ENCODE measurements at regions not wholly inside any gene's neighbourhood (a gene's known extent, or its start where the extent isn't known, plus 50 kb on each side); places are given as distances from the start of the nearest gene placed in this dataset.

DNA sequence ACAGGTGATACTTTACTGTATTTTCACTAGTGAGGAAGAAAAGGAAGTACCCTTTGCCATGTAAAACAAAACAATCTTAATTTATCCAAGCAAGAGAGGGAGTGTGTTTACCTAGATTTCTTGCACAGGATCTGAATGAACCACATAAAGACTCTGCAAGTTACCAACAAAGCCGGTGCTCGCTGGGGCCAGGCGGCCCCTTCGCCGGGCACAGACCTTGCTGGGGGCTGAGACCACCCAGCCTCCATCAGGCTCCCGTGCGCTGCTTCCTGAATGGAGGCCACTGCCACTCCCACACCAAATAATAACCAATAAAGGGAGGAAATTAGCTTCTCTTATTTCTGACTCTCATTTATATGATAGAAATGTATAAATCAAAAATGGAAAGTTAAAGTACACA, 625.0 kb upstream of the ADARB2 start:
- Histone ChIP-seq H3K27ac (ENCODE audit: low read length) (no peak overlapping the region), H3K36me3 (ENCODE audit: insufficient read depth, low read length) (no peaks in the 10 kb centered on the region), H3K27me3 (ENCODE audit: insufficient read depth, low read length, poor library complexity) (peaks cover 6% of the 10 kb centered on the region), H3K9me3 (ENCODE audit: insufficient read depth, low read length, severe bottlenecking) (no peaks in the 10 kb centered on the region), H4K20me1 (ENCODE audit: insufficient read depth, low read length) (no peaks in the 10 kb centered on the region), H3K4me2 (ENCODE audit: insufficient read depth, low read length) (no peak overlapping the region), H3K4me1 (ENCODE audit: insufficient read depth, low read length) (no peaks in the 10 kb centered on the region), H3K9ac (ENCODE audit: low read depth, low read length) (no peak overlapping the region), H3K79me2 (ENCODE audit: insufficient read depth, low read length) (no peaks in the 10 kb centered on the region), H2AFZ (ENCODE audit: low read depth, low read length) (no peak overlapping the region), H3K4me3 (ENCODE audit: low read depth in 1 of 2, low read length in 2 of 2) (no peak overlapping the region)
- DNase-seq, result no peak
- TF ChIP-seq EZH2 (IDR thresholded peaks at IDR 0.05; ENCODE audit: borderline replicate concordance, low read depth, low read length, severe bottlenecking), result no peak
- TF ChIP-seq, protein P1, sequence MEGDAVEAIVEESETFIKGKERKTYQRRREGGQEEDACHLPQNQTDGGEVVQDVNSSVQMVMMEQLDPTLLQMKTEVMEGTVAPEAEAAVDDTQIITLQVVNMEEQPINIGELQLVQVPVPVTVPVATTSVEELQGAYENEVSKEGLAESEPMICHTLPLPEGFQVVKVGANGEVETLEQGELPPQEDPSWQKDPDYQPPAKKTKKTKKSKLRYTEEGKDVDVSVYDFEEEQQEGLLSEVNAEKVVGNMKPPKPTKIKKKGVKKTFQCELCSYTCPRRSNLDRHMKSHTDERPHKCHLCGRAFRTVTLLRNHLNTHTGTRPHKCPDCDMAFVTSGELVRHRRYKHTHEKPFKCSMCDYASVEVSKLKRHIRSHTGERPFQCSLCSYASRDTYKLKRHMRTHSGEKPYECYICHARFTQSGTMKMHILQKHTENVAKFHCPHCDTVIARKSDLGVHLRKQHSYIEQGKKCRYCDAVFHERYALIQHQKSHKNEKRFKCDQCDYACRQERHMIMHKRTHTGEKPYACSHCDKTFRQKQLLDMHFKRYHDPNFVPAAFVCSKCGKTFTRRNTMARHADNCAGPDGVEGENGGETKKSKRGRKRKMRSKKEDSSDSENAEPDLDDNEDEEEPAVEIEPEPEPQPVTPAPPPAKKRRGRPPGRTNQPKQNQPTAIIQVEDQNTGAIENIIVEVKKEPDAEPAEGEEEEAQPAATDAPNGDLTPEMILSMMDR (IDR thresholded peaks at IDR 0.05; ENCODE audit: borderline replicate concordance, extremely low read depth, low read length, poor library complexity, severe bottlenecking), result no peak
- no peak for ATAC-seq (ENCODE audit: insufficient read depth, low read depth)

DNA sequence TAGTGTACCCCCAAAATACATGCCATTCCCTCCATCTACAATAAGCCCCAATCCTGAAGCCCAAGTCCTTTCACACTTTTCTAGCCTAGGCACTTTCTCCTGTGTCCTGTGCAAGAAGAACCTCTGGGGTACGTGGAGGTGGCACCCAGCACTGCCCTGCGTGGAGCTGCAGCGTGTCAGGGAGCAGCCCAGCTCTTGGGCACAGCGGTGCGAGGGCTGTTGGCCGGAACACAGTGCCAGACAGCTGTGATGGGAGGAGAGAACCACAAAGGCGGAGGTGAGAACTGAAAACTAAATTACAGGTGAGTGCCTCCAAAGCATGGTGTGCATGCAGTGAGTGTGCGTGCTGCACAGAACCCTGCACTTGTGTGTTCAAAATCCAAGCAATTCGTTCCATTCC, 621.3 kb upstream of the ADARB2 start:
- TF ChIP-seq, protein P1 (IDR thresholded peaks at IDR 0.05; ENCODE audit: borderline replicate concordance, extremely low read depth, low read length, poor library complexity, severe bottlenecking), result no peak
- no peak for TF ChIP-seq EZH2 (IDR thresholded peaks at IDR 0.05; ENCODE audit: borderline replicate concordance, low read depth, low read length, severe bottlenecking)
- ATAC-seq (ENCODE audit: insufficient read depth, low read depth), result no peak
- no peak for DNase-seq

DNA sequence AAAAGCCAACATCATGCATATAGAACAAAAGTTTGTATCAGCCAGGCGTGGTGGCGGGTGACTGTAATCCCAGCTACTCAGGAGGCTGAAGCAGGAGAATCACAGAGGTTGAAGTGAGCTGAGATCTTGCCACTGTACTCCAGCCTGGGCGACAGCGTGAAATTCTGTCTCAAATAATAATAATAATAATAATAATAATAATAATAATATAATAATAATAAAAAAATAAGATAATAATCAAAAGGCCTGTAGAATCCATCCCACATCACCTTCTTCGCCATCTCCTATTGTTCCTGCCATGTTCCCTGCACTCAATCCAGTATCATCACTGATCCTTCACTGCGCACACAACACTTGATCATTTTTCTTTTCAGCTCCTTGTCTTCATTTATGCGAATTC, 619.3 kb upstream of the ADARB2 start:
- no peak overlapping the region for H3K4me2 ChIP-seq (ENCODE audit: insufficient read depth, low read length)
- no peaks in the 10 kb centered on the region for H3K9me3 ChIP-seq (ENCODE audit: insufficient read depth, low read length, severe bottlenecking)
- DNase-seq (no peak), ATAC-seq (ENCODE audit: insufficient read depth, low read depth) (no peak)
- H3K4me1 ChIP-seq (ENCODE audit: insufficient read depth, low read length), result no peaks in the 10 kb centered on the region
- no peak overlapping the region for H3K4me3 ChIP-seq (ENCODE audit: low read depth in 1 of 2, low read length in 2 of 2)
- H2AFZ ChIP-seq (ENCODE audit: low read depth, low read length), result no peak overlapping the region
- TF ChIP-seq EZH2 (IDR thresholded peaks at IDR 0.05; ENCODE audit: borderline replicate concordance, low read depth, low read length, severe bottlenecking), result no peak
- TF ChIP-seq, protein P1 (IDR thresholded peaks at IDR 0.05; ENCODE audit: borderline replicate concordance, extremely low read depth, low read length, poor library complexity, severe bottlenecking), result no peak
- H4K20me1 ChIP-seq (ENCODE audit: insufficient read depth, low read length), result no peaks in the 10 kb centered on the region
- H3K36me3 ChIP-seq (ENCODE audit: insufficient read depth, low read length), result no peaks in the 10 kb centered on the region
- no peaks in the 10 kb centered on the region for H3K27me3 ChIP-seq (ENCODE audit: insufficient read depth, low read length, poor library complexity)
- no peak overlapping the region for H3K9ac ChIP-seq (ENCODE audit: low read depth, low read length)
- no peak overlapping the region for H3K27ac ChIP-seq (ENCODE audit: low read length)
- no peaks in the 10 kb centered on the region for H3K79me2 ChIP-seq (ENCODE audit: insufficient read depth, low read length)

More for the DNA sequence above, 621.3 kb upstream of the ADARB2 start:
- H3K9me3 ChIP-seq (ENCODE audit: insufficient read depth, low read length, severe bottlenecking), result no peaks in the 10 kb centered on the region
- H3K9ac ChIP-seq (ENCODE audit: low read depth, low read length), result no peak overlapping the region
- no peaks in the 10 kb centered on the region for H3K27me3 ChIP-seq (ENCODE audit: insufficient read depth, low read length, poor library complexity)
- no peak overlapping the region for H3K27ac ChIP-seq (ENCODE audit: low read length)
- H3K36me3 ChIP-seq (ENCODE audit: insufficient read depth, low read length), result no peaks in the 10 kb centered on the region
- no peak overlapping the region for H3K4me3 ChIP-seq (ENCODE audit: low read depth in 1 of 2, low read length in 2 of 2)
- H3K79me2 ChIP-seq (ENCODE audit: insufficient read depth, low read length), result no peaks in the 10 kb centered on the region
- H2AFZ ChIP-seq (ENCODE audit: low read depth, low read length), result no peak overlapping the region
- no peaks in the 10 kb centered on the region for H3K4me1 ChIP-seq (ENCODE audit: insufficient read depth, low read length)
- no peak overlapping the region for H3K4me2 ChIP-seq (ENCODE audit: insufficient read depth, low read length)
- H4K20me1 ChIP-seq (ENCODE audit: insufficient read depth, low read length), result no peaks in the 10 kb centered on the region

DNA sequence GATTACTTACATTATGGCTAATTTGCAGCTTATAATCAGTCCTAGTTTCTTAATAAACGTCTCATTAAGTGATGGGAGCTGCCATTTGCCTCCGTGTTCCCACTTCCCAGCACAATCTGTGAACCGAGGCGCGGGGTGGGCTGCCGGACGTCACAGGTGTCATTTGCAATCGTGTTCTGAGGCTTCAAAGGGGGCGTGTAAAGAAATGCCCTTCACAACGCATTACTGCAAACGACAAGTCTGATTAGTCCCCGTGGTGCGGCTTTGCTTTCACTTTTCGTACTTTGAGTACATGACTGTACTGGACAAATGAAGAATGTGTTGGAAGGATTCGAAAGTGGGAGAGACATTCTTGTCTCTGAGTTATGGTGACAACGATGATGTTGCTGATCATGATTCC, 614.2 kb upstream of the ADARB2 start:
- Histone ChIP-seq H3K27ac (ENCODE audit: low read length) (no peak overlapping the region), H3K27me3 (ENCODE audit: insufficient read depth, low read length, poor library complexity) (no peaks in the 10 kb centered on the region), H4K20me1 (ENCODE audit: insufficient read depth, low read length) (no peaks in the 10 kb centered on the region), H2AFZ (ENCODE audit: low read depth, low read length) (no peak overlapping the region), H3K9me3 (ENCODE audit: insufficient read depth, low read length, severe bottlenecking) (no peaks in the 10 kb centered on the region), H3K4me3 (ENCODE audit: low read depth in 1 of 2, low read length in 2 of 2) (no peak overlapping the region), H3K36me3 (ENCODE audit: insufficient read depth, low read length) (no peaks in the 10 kb centered on the region), H3K9ac (ENCODE audit: low read depth, low read length) (no peak overlapping the region), H3K4me2 (ENCODE audit: insufficient read depth, low read length) (no peak overlapping the region), H3K4me1 (ENCODE audit: insufficient read depth, low read length) (no peaks in the 10 kb centered on the region), H3K79me2 (ENCODE audit: insufficient read depth, low read length) (no peaks in the 10 kb centered on the region)
- ATAC-seq (ENCODE audit: insufficient read depth, low read depth), result no peak
- no peak for DNase-seq
- TF ChIP-seq, protein P1 (IDR thresholded peaks at IDR 0.05; ENCODE audit: borderline replicate concordance, extremely low read depth, low read length, poor library complexity, severe bottlenecking), result no peak
- no peak for TF ChIP-seq EZH2 (IDR thresholded peaks at IDR 0.05; ENCODE audit: borderline replicate concordance, low read depth, low read length, severe bottlenecking)

All from DND-41 (cell line).